SU-DHL-6 (cell line): ENCODE measurements at regions not wholly inside any gene's neighbourhood (a gene's known extent, or its start where the extent isn't known, plus 50 kb on each side); places are given as distances from the start of the nearest gene placed in this dataset.

ENCODE experiments used
- H2AFZ ChIP-seq: fragments of 200-600 bp; sonication (generic); 2 replicates; pipeline ENCODE4 v1.6.1; 2014; ENCODE audit warnings: low read depth, mild to moderate bottlenecking, moderate library complexity, mixed read lengths, antibody characterized with exemption, low read length; ENCODE audit not compliant: severe bottlenecking
- H3F3A ChIP-seq: fragments of 200-600 bp; shearing (Covaris generic); 2 replicates; pipeline ENCODE4 v1.6.0; 2016; ENCODE audit warnings: antibody characterized with exemption, mild to moderate bottlenecking; ENCODE audit not compliant: insufficient read depth
- H3K27ac ChIP-seq: fragments of 200-600 bp; sonication (generic); 2 replicates; pipeline ENCODE4 v1.5.1; 2016; ENCODE audit warnings: low read depth, mild to moderate bottlenecking, low read length, moderate library complexity, mixed read lengths
- H3K27me3 ChIP-seq: fragments of 200-600 bp; sonication (generic), shearing (Covaris generic); 2 replicates; pipeline ENCODE4 v1.6.0; 2014; ENCODE audit warnings: mild to moderate bottlenecking, low read length
- H3K36me3 ChIP-seq: fragments of 200-600 bp; sonication (generic); 2 replicates; pipeline ENCODE4 v1.6.1; 2014; ENCODE audit warnings: mild to moderate bottlenecking, low read length, mixed read lengths
- H3K4me2 ChIP-seq: fragments of 300-600, 200-600 bp; shearing (Covaris generic), sonication (generic); 2 replicates; pipeline ENCODE4 v1.6.0; 2014; ENCODE audit warnings: low read length, low read depth, mild to moderate bottlenecking; ENCODE audit not compliant: poor library complexity, severe bottlenecking
- H3K4me3 ChIP-seq: fragments of 200-600 bp; sonication (generic); 2 replicates; pipeline ENCODE4 v1.5.1; 2014; ENCODE audit warnings: antibody characterized with exemption, low read length, mild to moderate bottlenecking, mixed read lengths; ENCODE audit not compliant: insufficient read depth, poor library complexity, severe bottlenecking
- H3K79me2 ChIP-seq: fragments of 200-600 bp; sonication (generic); 2 replicates; pipeline ENCODE4 v1.6.1; 2014; ENCODE audit warnings: mild to moderate bottlenecking, low read length, moderate library complexity; ENCODE audit not compliant: insufficient read depth
- H3K9ac ChIP-seq: fragments of 200-600 bp; sonication (generic); 2 replicates; pipeline ENCODE4 v1.7.0; 2014; ENCODE audit warnings: mild to moderate bottlenecking, low read length
- H3K9me2 ChIP-seq: fragments of 200-600 bp; sonication (generic); replicated peaks from 2 replicates; pipeline ENCODE4 v1.6.1; 2014; ENCODE audit warnings: low read length; ENCODE audit not compliant: insufficient read depth
- H3K9me3 ChIP-seq: fragments of 200-600 bp; sonication (generic); 2 replicates; pipeline ENCODE4 v1.6.1; 2014; ENCODE audit warnings: low read length, mixed read lengths; ENCODE audit not compliant: insufficient read depth
- H4K20me1 ChIP-seq: fragments of 200-600 bp; sonication (generic); 2 replicates; pipeline ENCODE4 v1.6.1; 2014; ENCODE audit warnings: low read depth, mild to moderate bottlenecking, antibody characterized with exemption, low read length, moderate library complexity, mixed read lengths
- CTCF ChIP-seq: fragments of 200-600 bp; sonication (generic); IDR thresholded peaks from one replicate; pipeline ENCODE4 v1.5.1; 2017; ENCODE audit warnings: antibody characterized with exemption, mild to moderate bottlenecking, low read length, moderate library complexity; ENCODE audit not compliant: insufficient read depth, poor library complexity, severe bottlenecking
- EZH2phosphoT487 ChIP-seq: fragments of 200-600 bp; sonication (generic), shearing (Covaris generic); conservative IDR thresholded peaks from 2 replicates; pipeline ENCODE4 v1.6.1; 2018; ENCODE audit warnings: mild to moderate bottlenecking, antibody characterized with exemption, low read length, moderate library complexity, mixed read lengths

- Histone ChIP-seq H3K4me2 (no peak overlapping the region), H2AFZ (peak overlapping the region; percentile 90), H4K20me1 (no peaks in the 10 kb centered on the region), H3K27me3 (no peaks in the 10 kb centered on the region), H3F3A (no peaks in the 10 kb centered on the region), H3K79me2 (no peaks in the 10 kb centered on the region), H3K36me3 (no peaks in the 10 kb centered on the region), H3K9me2 (no peaks in the 10 kb centered on the region), H3K4me3 (no peak overlapping the region), H3K9ac (no peak overlapping the region), H3K9me3 (peaks cover 11% of the 10 kb centered on the region; the same call in 1 of the 2 replicates), H3K27ac (no peak overlapping the region)
- TF ChIP-seq CTCF (no peak), EZH2phosphoT487 (no peak)
Measured at GRCh38 chr5:24094081-24094679, 550.6 kb downstream of the CDH10 start.

- Histone ChIP-seq H2AFZ (no peak overlapping the region), H3K27me3 (no peaks in the 10 kb centered on the region), H3K4me3 (no peak overlapping the region), H3F3A (no peaks in the 10 kb centered on the region), H3K36me3 (no peaks in the 10 kb centered on the region), H3K9ac (no peak overlapping the region), H3K27ac (no peak overlapping the region), H3K4me2 (no peak overlapping the region), H3K79me2 (no peaks in the 10 kb centered on the region), H3K9me3 (peaks cover 6% of the 10 kb centered on the region; the same call in 1 of the 2 replicates), H4K20me1 (no peaks in the 10 kb centered on the region), H3K9me2 (no peaks in the 10 kb centered on the region)
- no peak for TF ChIP-seq CTCF
- TF ChIP-seq EZH2phosphoT487, result no peak
Measured at GRCh38 chr5:24102010-24102409, 542.8 kb downstream of the CDH10 start.

- H3K9me3 ChIP-seq, result no peaks in the 10 kb centered on the region
- no peaks in the 10 kb centered on the region for H3K79me2 ChIP-seq
- H3K27me3 ChIP-seq, result no peaks in the 10 kb centered on the region
- no peak overlapping the region for H3K27ac ChIP-seq
- no peaks in the 10 kb centered on the region for H4K20me1 ChIP-seq
- no peaks in the 10 kb centered on the region for H3F3A ChIP-seq
- no peaks in the 10 kb centered on the region for H3K36me3 ChIP-seq
- peak overlapping the region; percentile 28 for H2AFZ ChIP-seq
- H3K4me3 ChIP-seq, result no peak overlapping the region
- H3K9ac ChIP-seq, result no peak overlapping the region
- TF ChIP-seq CTCF (no peak), EZH2phosphoT487 (no peak)
- no peak overlapping the region for H3K4me2 ChIP-seq
- no peaks in the 10 kb centered on the region for H3K9me2 ChIP-seq
Measured at GRCh38 chr5:24103451-24104023, 541.2 kb downstream of the CDH10 start.
